Chondrocyte (in vitro differentiated cells): ENCODE measurements at regions not wholly inside any gene's neighbourhood (a gene's known extent, or its start where the extent isn't known, plus 50 kb on each side); places are given as distances from the start of the nearest gene placed in this dataset.

Experiments
- DNase-seq: peaks from one replicate; pipeline ENCODE4 v3.0.0; 2021; ENCODE audit warnings: mixed read lengths, low spot score
- H3K27ac Mint-ChIP-seq: one replicate; pipeline ENCODE4 v1.8.0; 2021; ENCODE audit warnings: mild to moderate bottlenecking, moderate library complexity, mixed read lengths; ENCODE audit not compliant: unreplicated experiment
- H3K27me3 Mint-ChIP-seq: 2 replicates; pipeline ENCODE4 v1.8.0; 2021; ENCODE audit warnings: low read depth, mixed read lengths
- H3K36me3 Mint-ChIP-seq: 2 replicates; pipeline ENCODE4 v1.8.0; 2021; ENCODE audit warnings: low read depth, mixed read lengths
- H3K4me1 Mint-ChIP-seq: 2 replicates; pipeline ENCODE4 v1.8.0; 2021; ENCODE audit warnings: low read depth, mild to moderate bottlenecking, mixed read lengths
- H3K4me3 Mint-ChIP-seq: one replicate; pipeline ENCODE4 v1.8.0; 2021; ENCODE audit warnings: mild to moderate bottlenecking, moderate library complexity, mixed read lengths; ENCODE audit not compliant: unreplicated experiment
- H3K9me3 Mint-ChIP-seq: 2 replicates; pipeline ENCODE4 v1.8.0; 2021; ENCODE audit warnings: low read depth, mixed read lengths
- TF ChIP-seq, protein P1 (sequence below): fragments of 200-600 bp; sonication (generic); IDR thresholded peaks from 2 replicates; pipeline ENCODE4 v1.5.0; 2021; ENCODE audit warnings: antibody characterized with exemption, mild to moderate bottlenecking, moderate library complexity

DNA sequence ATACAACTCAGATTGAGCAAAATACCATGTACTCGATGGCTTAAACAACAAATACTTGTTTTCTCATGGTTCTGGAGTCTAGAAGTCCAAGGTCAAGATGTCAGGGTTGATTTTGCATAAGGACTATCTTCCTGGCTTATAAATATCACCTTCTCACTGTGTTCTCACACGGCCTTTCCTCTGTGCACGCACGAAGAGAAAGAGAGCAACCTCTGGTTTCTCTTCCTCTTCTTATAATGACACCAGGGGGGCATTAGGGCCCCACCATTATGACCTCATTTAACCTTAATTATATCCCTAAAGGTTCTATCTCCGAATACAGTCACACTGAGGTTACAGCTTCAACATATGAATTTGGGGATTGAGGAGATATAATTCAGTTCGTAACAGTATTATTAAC is 504.0 kb downstream of the MAGEE1 start:
- DNase-seq = no peak
- H3K4me1 Mint-ChIP-seq = no peaks in the 10 kb centered on the region
- no peak overlapping the region for H3K27ac Mint-ChIP-seq
- no peak overlapping the region for H3K4me3 Mint-ChIP-seq
- H3K36me3 Mint-ChIP-seq = no peaks in the 10 kb centered on the region
- H3K27me3 Mint-ChIP-seq = no peaks in the 10 kb centered on the region
- peaks cover 42% of the 10 kb centered on the region for H3K9me3 Mint-ChIP-seq
- TF ChIP-seq, protein P1, sequence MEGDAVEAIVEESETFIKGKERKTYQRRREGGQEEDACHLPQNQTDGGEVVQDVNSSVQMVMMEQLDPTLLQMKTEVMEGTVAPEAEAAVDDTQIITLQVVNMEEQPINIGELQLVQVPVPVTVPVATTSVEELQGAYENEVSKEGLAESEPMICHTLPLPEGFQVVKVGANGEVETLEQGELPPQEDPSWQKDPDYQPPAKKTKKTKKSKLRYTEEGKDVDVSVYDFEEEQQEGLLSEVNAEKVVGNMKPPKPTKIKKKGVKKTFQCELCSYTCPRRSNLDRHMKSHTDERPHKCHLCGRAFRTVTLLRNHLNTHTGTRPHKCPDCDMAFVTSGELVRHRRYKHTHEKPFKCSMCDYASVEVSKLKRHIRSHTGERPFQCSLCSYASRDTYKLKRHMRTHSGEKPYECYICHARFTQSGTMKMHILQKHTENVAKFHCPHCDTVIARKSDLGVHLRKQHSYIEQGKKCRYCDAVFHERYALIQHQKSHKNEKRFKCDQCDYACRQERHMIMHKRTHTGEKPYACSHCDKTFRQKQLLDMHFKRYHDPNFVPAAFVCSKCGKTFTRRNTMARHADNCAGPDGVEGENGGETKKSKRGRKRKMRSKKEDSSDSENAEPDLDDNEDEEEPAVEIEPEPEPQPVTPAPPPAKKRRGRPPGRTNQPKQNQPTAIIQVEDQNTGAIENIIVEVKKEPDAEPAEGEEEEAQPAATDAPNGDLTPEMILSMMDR = no peak

DNA sequence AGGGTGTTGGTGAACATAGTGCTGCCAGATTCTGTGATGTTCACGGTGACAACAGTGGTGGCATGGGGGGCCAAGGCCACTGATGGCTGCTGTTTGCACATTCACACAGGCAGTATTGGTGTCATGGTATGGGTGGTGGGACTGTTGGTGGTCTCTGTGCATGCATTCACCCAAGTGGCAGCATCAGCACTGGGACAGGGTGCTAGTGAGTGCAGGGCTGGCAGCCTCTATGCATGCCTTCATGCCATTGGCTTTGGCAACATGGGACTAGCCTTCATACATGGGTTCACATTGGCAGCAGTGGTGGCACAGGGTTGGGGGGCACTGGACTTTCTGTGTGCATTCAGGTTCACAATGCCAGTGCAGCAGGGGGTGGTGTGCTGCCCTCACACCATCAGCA is 489.7 kb upstream of the FGF16 start:
- Mint-ChIP-seq H3K27me3 (no peaks in the 10 kb centered on the region), H3K4me3 (no peak overlapping the region), H3K9me3 (peaks cover 65% of the 10 kb centered on the region), H3K27ac (no peak overlapping the region), H3K36me3 (no peaks in the 10 kb centered on the region), H3K4me1 (no peaks in the 10 kb centered on the region)
- no peak for DNase-seq
- TF ChIP-seq, protein P1 = no peak

DNA sequence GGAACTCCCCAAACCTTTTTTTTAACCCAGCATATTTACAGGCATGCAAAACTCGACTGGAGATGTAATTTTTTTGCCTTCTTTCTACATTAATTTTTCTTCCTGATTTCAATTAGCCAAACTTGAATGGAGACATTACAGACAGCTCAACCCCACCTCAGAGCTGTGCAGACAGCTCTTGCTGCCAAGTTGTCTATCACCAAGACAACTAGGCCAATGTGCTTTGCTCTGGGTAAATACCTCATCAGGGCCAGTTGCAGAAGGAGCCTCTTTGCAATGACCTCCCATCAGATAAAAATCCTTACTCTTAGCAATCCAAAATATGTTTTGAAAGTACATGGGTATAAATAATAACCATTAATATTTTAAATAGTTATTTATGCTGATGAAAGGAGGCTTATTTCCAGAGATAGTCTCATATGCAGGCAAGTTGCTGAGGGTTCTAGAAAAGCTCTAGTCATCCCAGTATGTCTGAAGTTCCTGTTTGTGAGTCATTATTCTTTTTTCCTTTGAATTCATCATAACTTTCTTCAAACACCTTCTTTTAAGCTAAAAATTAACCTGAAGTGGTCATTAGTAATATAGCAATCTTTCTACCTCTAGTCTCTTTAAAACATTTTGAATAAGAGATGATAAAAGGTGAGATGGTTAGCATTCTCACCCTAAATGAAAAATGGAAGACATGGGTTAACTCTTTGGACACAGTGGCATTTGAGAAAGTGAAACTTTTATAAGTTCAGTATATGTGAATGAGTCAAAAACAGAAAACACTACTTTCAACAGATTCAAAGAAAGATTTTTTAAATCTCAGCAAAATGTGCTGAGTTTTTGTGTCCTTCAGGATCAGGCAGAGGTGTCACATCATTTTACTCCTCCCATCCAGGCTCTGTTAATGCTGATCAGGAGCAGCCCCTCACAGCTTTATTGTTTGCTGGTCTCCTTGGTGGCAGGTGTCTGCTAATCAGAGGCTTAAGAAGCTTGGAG is 475.5 kb upstream of the FGF16 start:
- no peak for DNase-seq
- H3K9me3 Mint-ChIP-seq = peaks cover 9% of the 10 kb centered on the region
- no peak overlapping the region for H3K27ac Mint-ChIP-seq
- H3K27me3 Mint-ChIP-seq = no peaks in the 10 kb centered on the region
- TF ChIP-seq, protein P1 = no peak
- H3K36me3 Mint-ChIP-seq = no peaks in the 10 kb centered on the region
- H3K4me1 Mint-ChIP-seq = no peaks in the 10 kb centered on the region
- no peak overlapping the region for H3K4me3 Mint-ChIP-seq

DNA sequence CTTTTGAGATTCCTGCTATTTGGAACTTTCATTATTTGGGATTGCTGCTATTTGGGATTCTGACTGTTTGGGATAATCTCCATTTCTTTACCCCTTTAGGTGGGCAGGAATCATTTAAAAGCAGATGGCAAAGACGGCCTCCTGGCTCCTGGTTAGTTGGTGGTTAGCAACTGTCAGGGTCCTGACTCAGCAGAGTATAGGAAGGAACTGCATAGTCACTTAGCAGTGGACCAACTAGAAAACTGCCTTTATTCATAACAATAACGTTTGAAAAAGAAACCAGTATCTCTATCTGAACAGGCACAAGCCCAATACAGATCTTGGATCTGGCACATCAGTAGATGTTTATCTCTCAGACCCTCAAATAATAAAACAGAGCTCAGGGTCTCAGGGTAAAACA is 469.7 kb upstream of the FGF16 start:
- TF ChIP-seq, protein P1 = no peak
- no peaks in the 10 kb centered on the region for H3K36me3 Mint-ChIP-seq
- H3K4me1 Mint-ChIP-seq = no peaks in the 10 kb centered on the region
- no peaks in the 10 kb centered on the region for H3K27me3 Mint-ChIP-seq
- peaks cover 23% of the 10 kb centered on the region for H3K9me3 Mint-ChIP-seq
- no peak for DNase-seq
- no peak overlapping the region for H3K4me3 Mint-ChIP-seq
- H3K27ac Mint-ChIP-seq = no peak overlapping the region

DNA sequence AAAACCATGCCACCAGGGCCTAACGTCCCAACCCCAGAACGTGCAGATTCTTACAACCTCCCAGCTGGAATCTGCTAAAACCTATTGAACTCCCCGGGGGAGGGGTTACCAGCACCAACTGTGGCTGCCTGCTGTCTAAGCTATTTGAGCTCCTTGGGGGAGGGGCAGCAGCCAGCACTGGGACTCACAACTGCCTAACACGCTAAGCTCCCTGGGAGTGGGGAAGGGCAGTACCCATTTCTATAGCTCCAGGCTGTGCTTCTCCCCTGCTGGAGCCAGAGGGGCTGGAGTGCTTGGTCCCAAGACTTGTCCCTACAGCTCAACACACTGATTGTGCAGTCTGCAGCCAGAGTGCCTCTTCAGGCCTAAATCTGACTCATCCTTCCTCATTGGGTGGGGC is 459.8 kb upstream of the FGF16 start:
- H3K36me3 Mint-ChIP-seq = peaks cover 3% of the 10 kb centered on the region
- H3K27ac Mint-ChIP-seq = no peak overlapping the region
- TF ChIP-seq, protein P1 = no peak
- no peaks in the 10 kb centered on the region for H3K4me1 Mint-ChIP-seq
- no peaks in the 10 kb centered on the region for H3K27me3 Mint-ChIP-seq
- peaks cover 47% of the 10 kb centered on the region for H3K9me3 Mint-ChIP-seq
- no peak overlapping the region for H3K4me3 Mint-ChIP-seq
- DNase-seq = no peak
